IMR-90 (cell line): ENCODE measurements at regions not wholly inside any gene's neighbourhood (a gene's known extent, or its start where the extent isn't known, plus 50 kb on each side); places are given as distances from the start of the nearest gene placed in this dataset.

ENCODE experiments used
- ATAC-seq: fragments of 200-7000 bp; cut with Tn5 transposase; 2 replicates; pipeline ENCODE4 v1.9.1; 2020; ENCODE audit warnings: low read depth, mild to moderate bottlenecking, moderate library complexity
- BruUV-seq: library from RNA; stranded (reverse); fragments of 400-500 nt; replicated peaks from 2 replicates; lab custom pipeline; 2021; lab: Mats Ljungman, UMichigan
- CTCF ChIA-PET: fragments of 300-600 bp; formaldehyde crosslinking; extraction: SDS; loops from one replicate; lab custom pipeline; 2021; ENCODE audit warnings: antibody characterized with exemption; lab: Yijun Ruan, JAX
- POLR2A ChIA-PET: fragments of 300-600 bp; sonication (Branson Sonifier 250); formaldehyde crosslinking; loops from one replicate; lab custom pipeline; 2022; ENCODE audit warnings: antibody characterized with exemption; ENCODE audit not compliant: unreplicated experiment; lab: Charles Lee
- DNase-seq: peaks from one replicate; pipeline ENCODE4 v3.0.0; 2013
- H2AFZ ChIP-seq: replicated peaks from 2 replicates; pipeline ENCODE3; 2013; ENCODE audit warnings: low read length, mild to moderate bottlenecking; ENCODE audit not compliant: poor library complexity
- H2AK5ac ChIP-seq: 2 replicates; pipeline ENCODE4 v1.6.1; 2013; ENCODE audit warnings: low read depth, low read length, inconsistent platforms
- H2AK9ac ChIP-seq: replicated peaks from 2 replicates; pipeline ENCODE3; 2013; ENCODE audit warnings: mild to moderate bottlenecking, low read depth, low read length, moderate library complexity; ENCODE audit not compliant: poor library complexity
- H2BK120ac ChIP-seq: 2 replicates; pipeline ENCODE4 v1.6.1; 2013; ENCODE audit warnings: low read depth, low read length, inconsistent platforms
- H2BK15ac ChIP-seq: 3 replicates; pipeline ENCODE4 v1.6.1; 2013; ENCODE audit warnings: low read depth, low read length, inconsistent platforms
- H2BK20ac ChIP-seq: 2 replicates; pipeline ENCODE4 v1.6.1; 2013; ENCODE audit warnings: low read depth, mild to moderate bottlenecking, inconsistent platforms, low read length, moderate library complexity
- H2BK5ac ChIP-seq: 2 replicates; pipeline ENCODE4 v1.6.1; 2013; ENCODE audit warnings: mild to moderate bottlenecking, low read depth, low read length, inconsistent platforms; ENCODE audit not compliant: poor library complexity, severe bottlenecking
- H3K14ac ChIP-seq: replicated peaks from 2 replicates; pipeline ENCODE4 v1.6.1; 2013; ENCODE audit warnings: low read depth, low read length, inconsistent platforms
- H3K18ac ChIP-seq: 2 replicates; pipeline ENCODE4 v1.6.1; 2013; ENCODE audit warnings: low read depth, low read length, control low read depth
- H3K23ac ChIP-seq: 2 replicates; pipeline ENCODE4 v1.6.1; 2013; ENCODE audit warnings: low read depth, low read length, inconsistent platforms
- H3K27ac ChIP-seq: 2 replicates; pipeline ENCODE4 v1.5.1; 2013; ENCODE audit warnings: mild to moderate bottlenecking, control low read depth, low read length; ENCODE audit not compliant: insufficient read depth
- H3K27me3 ChIP-seq: 2 replicates; pipeline ENCODE4 v1.6.1; 2013; ENCODE audit warnings: low read length; ENCODE audit not compliant: control insufficient read depth, insufficient read depth
- H3K36me3 ChIP-seq: 2 replicates; pipeline ENCODE4 v1.6.1; 2013; ENCODE audit warnings: low read length, mixed read lengths; ENCODE audit not compliant: control insufficient read depth, insufficient read depth
- H3K4ac ChIP-seq: 2 replicates; pipeline ENCODE4 v1.6.1; 2013; ENCODE audit warnings: low read depth, low read length, inconsistent platforms
- H3K4me1 ChIP-seq: 2 replicates; pipeline ENCODE4 v1.6.1; 2013; ENCODE audit warnings: low read length, mixed read lengths; ENCODE audit not compliant: control insufficient read depth, insufficient read depth
- H3K4me2 ChIP-seq: 2 replicates; pipeline ENCODE4 v1.6.1; 2013; ENCODE audit warnings: low read depth, mild to moderate bottlenecking, control low read depth, low read length, moderate library complexity
- H3K4me3 ChIP-seq: 2 replicates; pipeline ENCODE4 v1.5.1; 2013; ENCODE audit warnings: low read depth, mild to moderate bottlenecking, control low read depth, low read length, moderate library complexity; ENCODE audit not compliant: insufficient read depth
- H3K56ac ChIP-seq: 2 replicates; pipeline ENCODE4 v1.6.1; 2013; ENCODE audit warnings: low read length, inconsistent platforms; ENCODE audit not compliant: insufficient read depth; ENCODE audit errors: extremely low read depth
- H3K79me1 ChIP-seq, 2 experiments: 2 replicates each; pipeline ENCODE4 v1.6.1; 2013; ENCODE audit warnings: low read length in 2 of 2, inconsistent platforms in 1 of 2, low read depth in 1 of 2
- H3K9ac ChIP-seq: 2 replicates; pipeline ENCODE4 v1.6.1; 2013; ENCODE audit warnings: low read depth, low read length, control low read depth
- H3K9me1 ChIP-seq: 2 replicates; pipeline ENCODE4 v1.6.1; 2013; ENCODE audit warnings: low read length, inconsistent platforms; ENCODE audit not compliant: insufficient read depth
- H3K9me3 ChIP-seq: 2 replicates; pipeline ENCODE4 v1.6.1; 2013; ENCODE audit warnings: low read length; ENCODE audit not compliant: control insufficient read depth, insufficient read depth
- H4K20me1 ChIP-seq: 2 replicates; pipeline ENCODE4 v1.6.1; 2013; ENCODE audit warnings: low read length, inconsistent platforms; ENCODE audit not compliant: insufficient read depth
- H4K5ac ChIP-seq: 2 replicates; pipeline ENCODE4 v1.6.1; 2013; ENCODE audit warnings: mild to moderate bottlenecking, low read depth, low read length, control low read depth
- H4K8ac ChIP-seq, 2 experiments: 2 replicates each; pipeline ENCODE4 v1.6.1; 2013; ENCODE audit warnings: low read depth in 2 of 2, low read length in 2 of 2, control low read depth in 1 of 2, inconsistent platforms in 1 of 2
- H4K91ac ChIP-seq: 2 replicates; pipeline ENCODE4 v1.6.1; 2013; ENCODE audit warnings: low read depth, low read length, inconsistent platforms; ENCODE audit not compliant: insufficient read depth
- CEBPB ChIP-seq: IDR thresholded peaks from 2 replicates; pipeline ENCODE4 v1.6.1; 2012; ENCODE audit warnings: low read depth, low read length, improper control_type of control experiment
- CHD1 ChIP-seq: IDR thresholded peaks from 2 replicates; pipeline ENCODE4 v1.6.1; 2012; ENCODE audit warnings: low read depth, low read length, improper control_type of control experiment
- CTCF ChIP-seq: conservative IDR thresholded peaks from 2 replicates; pipeline ENCODE4 v1.5.1; 2012; ENCODE audit warnings: mild to moderate bottlenecking, low read depth, low read length, improper control_type of control experiment
- ELK1 ChIP-seq: fragments of 150-350 bp; IDR thresholded peaks from 2 replicates; pipeline ENCODE4 v1.6.1; 2016; ENCODE audit warnings: low read depth, mild to moderate bottlenecking, low read length, moderate library complexity, borderline replicate concordance
- FOS ChIP-seq: fragments of 150-350 bp; IDR thresholded peaks from 2 replicates; pipeline ENCODE4 v1.6.1; 2016; ENCODE audit warnings: low read depth, low read length
- MAFK ChIP-seq: IDR thresholded peaks from 2 replicates; pipeline ENCODE4 v1.6.1; 2012; ENCODE audit warnings: low read depth, low read length, improper control_type of control experiment
- MAZ ChIP-seq: IDR thresholded peaks from 2 replicates; pipeline ENCODE4 v1.6.1; 2012; ENCODE audit warnings: low read depth, mild to moderate bottlenecking, low read length, improper control_type of control experiment, moderate library complexity, borderline replicate concordance
- RAD21 ChIP-seq: IDR thresholded peaks from 2 replicates; pipeline ENCODE4 v1.6.1; 2012; ENCODE audit warnings: low read length, improper control_type of control experiment
- RCOR1 ChIP-seq: IDR thresholded peaks from 2 replicates; pipeline ENCODE4 v1.6.1; 2012; ENCODE audit warnings: mild to moderate bottlenecking, low read length, improper control_type of control experiment; ENCODE audit not compliant: insufficient replicate concordance
- RFX5 ChIP-seq: IDR thresholded peaks from 2 replicates; pipeline ENCODE4 v1.8.0; 2012; ENCODE audit warnings: low read depth, mild to moderate bottlenecking, low read length, moderate library complexity
- SMC3 ChIP-seq: fragments of 150-350 bp; IDR thresholded peaks from 2 replicates; pipeline ENCODE4 v1.6.1; 2016; ENCODE audit warnings: low read depth, mild to moderate bottlenecking, antibody characterized with exemption, low read length, moderate library complexity
- USF2 ChIP-seq: fragments of 150-350 bp; IDR thresholded peaks from 2 replicates; pipeline ENCODE4 v1.6.1; 2017; ENCODE audit warnings: mild to moderate bottlenecking, antibody characterized with exemption, low read length, low read depth
- WGBS, 2 experiments: methylation state at CpG; one replicate each; pipeline versions ENCODE4 v1.1.5 to v1.1.7; 2013; ENCODE audit warnings: missing lambda C conversion rate in 2 of 2; ENCODE audit not compliant: insufficient read length in 1 of 2; ENCODE audit errors: extremely low coverage in 2 of 2; 5-methylcytosine and 5-hydroxymethylcytosine counted together
- dilution Hi-C: fragments of 300-500 bp; cut with HindIII; formaldehyde crosslinking; loops from one replicate; pipeline ENCODE4 v1.14.3; 2018; ENCODE audit warnings: low sequenced_read_pairs; ENCODE audit not compliant: unreplicated experiment
- in situ Hi-C: fragments of 300-500 bp; cut with MboI; formaldehyde crosslinking; loops from 3 replicates; pipeline ENCODE4 v1.14.3; 2019; ENCODE audit warnings: low sequenced_read_pairs, inconsistent platforms, mixed read lengths
- intact Hi-C: fragments of 100-400 bp; cut with micrococcal nuclease; formaldehyde crosslinking; loops from 2 replicates; pipeline ENCODE4 v1.10.0; 2022

- no peak overlapping the region for H3K23ac ChIP-seq
- H3K4me3 ChIP-seq: no peak overlapping the region
- in situ Hi-C loops (no loop called here), dilution Hi-C loops (no loop called here), intact Hi-C loops (no loop called here)
- no peak overlapping the region for H2BK120ac ChIP-seq
- no peak overlapping the region for H2AFZ ChIP-seq
- BruUV-seq: no TSS peak
- no peak overlapping the region for H3K4ac ChIP-seq
- H3K27ac ChIP-seq: no peak overlapping the region
- no CpG with 5 or more reads among the region's 2 CpGs for WGBS, 2 experiments
- no peak overlapping the region for H2AK5ac ChIP-seq
- H3K14ac ChIP-seq: no peak overlapping the region
- POLR2A ChIA-PET: no interaction called here
- no peaks in the 10 kb centered on the region for H3K36me3 ChIP-seq
- no peak overlapping the region for H2BK20ac ChIP-seq
- H3K4me2 ChIP-seq: no peak overlapping the region
- TF ChIP-seq CHD1 (no peak), RFX5 (no peak), CTCF (no peak), MAZ (no peak), USF2 (no peak), FOS (no peak), SMC3 (no peak), ELK1 (no peak), MAFK (no peak), RCOR1 (no peak), RAD21 (no peak), CEBPB (no peak)
- H4K8ac ChIP-seq: no peak overlapping the region
- no peak overlapping the region for H2BK5ac ChIP-seq
- H4K91ac ChIP-seq: no peak overlapping the region
- no peaks in the 10 kb centered on the region for H3K27me3 ChIP-seq
- no peaks in the 10 kb centered on the region for H3K9me1 ChIP-seq
- H3K9me3 ChIP-seq: no peaks in the 10 kb centered on the region
- DNase-seq (no peak), ATAC-seq (no peak)
- no peak overlapping the region for H2BK15ac ChIP-seq
- CTCF ChIA-PET: no interaction called here
- no peaks in the 10 kb centered on the region for H3K79me1 ChIP-seq
- H4K20me1 ChIP-seq: no peaks in the 10 kb centered on the region
- H4K5ac ChIP-seq: no peak overlapping the region
- no peak overlapping the region for H3K9ac ChIP-seq
- H3K18ac ChIP-seq: no peak overlapping the region
- no peaks in the 10 kb centered on the region; the same call in 1 of the 2 replicates for H3K4me1 ChIP-seq
- H3K56ac ChIP-seq: no peak overlapping the region
- H2AK9ac ChIP-seq: no peak overlapping the region
These were observed 116.5 kb downstream of the BTG1 start for GRCh38 chr12:92029136-92029535.
